ENCODE measurements at regions not wholly inside any gene's neighbourhood (a gene's known extent, or its start where the extent isn't known, plus 50 kb on each side); places are given as distances from the start of the nearest gene placed in this dataset.

DNA sequence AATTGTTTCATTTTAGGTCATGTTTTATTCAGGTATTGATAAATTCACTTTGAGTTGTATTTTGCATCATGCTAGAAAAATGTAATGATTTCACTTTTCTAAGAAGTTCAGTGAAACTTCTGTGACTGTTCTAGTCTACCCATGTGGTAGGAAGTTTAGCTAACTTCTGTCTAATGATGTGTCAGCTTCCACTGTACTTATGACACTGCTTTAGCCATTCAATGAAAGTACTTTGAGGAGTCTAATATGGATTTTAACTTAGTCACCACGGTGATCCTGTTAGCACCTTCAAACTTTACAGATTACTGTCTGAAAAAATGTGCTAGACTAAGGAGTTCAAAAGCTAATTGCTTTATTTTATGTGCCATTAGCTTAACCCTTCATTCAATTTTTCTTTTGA is 1510.5 kb upstream of the CDH9 start:
- DNase-seq: no peak

GRCh38 chr5:28544501-28544900 is 1506.1 kb upstream of the CDH9 start:
- no peak for DNase-seq

DNA sequence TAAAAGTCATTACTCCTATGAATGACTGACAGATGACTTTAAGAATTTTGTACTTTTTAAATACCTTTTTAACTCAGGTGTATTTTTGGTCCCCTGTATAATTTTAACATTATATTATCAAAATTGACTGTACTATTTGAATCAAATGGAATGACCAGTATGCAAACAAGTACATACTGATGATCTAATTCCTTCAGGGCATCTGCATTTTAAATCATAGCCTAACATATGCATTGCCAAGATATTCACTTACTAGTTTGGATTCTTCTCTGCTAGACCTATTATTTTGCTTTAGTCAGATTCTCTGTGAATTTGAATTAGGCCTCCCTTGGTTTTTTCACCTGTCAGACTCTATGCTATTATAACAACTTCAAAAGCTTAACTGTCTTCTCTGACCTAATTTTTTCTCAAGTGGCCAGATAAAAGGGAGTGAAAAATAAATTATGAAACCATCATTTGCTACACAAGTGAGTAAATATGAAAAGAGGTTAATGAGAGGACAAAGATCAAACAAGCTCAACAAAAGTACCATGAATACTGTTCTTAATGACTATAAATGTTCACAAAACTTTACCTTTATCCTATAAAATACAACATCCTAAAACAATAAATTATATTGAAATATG is 1505.2 kb upstream of the CDH9 start:
- no peak for DNase-seq

- DNase-seq: no peak
Measured at GRCh38 chr5:28542987-28543386, 1504.6 kb upstream of the CDH9 start.

DNA sequence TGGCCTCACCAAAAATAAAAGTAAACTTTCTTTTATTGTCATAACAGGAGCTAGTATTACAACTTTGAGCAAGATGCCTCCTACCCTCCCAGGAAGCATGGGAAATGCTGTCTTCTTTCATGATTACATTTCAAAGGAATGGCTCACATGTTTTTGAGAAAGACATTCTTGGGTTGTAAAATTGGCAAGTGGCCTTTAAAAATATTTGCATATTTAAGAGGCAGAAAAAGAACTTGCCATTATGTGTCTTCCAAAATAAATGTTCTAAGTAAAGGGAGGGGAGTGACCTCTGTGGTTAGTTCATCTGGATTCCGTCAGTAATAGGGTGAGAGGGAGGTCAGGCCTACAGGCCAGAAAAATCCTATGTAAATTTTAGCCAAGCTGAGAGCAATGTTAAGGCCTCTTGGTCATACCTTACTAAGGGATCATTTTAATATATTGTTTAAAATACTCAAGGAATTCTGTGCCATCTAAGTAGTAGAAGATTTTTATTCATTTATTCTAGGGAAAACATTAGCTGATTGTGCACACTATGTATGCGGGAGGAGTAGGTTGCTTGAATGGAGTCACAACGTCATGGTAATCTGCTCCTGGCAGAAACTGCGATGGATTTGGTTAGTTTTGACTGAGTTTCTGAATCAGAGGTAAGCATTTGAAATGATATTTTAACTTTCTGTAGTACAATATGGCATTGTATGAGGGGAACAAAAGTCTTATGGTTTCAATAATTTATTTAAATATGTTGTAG is 1485.7 kb upstream of the CDH9 start:
- DNase-seq: no peak

DNA sequence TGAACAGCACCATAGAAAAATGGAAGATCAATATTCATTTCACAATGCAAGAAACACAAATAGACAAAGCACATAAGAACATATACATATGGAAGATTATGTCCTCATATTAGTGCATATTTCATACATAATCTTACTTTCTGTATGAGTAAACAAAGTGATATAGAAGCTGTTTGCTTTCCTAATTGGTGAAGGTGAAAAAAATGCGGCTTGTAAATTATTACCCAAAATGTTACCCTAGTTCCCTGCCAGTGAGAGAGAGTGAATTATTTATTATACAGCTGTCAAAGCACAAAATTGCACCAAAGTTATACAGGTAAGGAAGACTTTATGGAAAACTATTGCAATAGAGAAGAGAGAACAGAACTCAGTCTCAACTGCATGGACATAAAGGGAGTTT is 1485.0 kb upstream of the CDH9 start:
- no peak for DNase-seq

GRCh38 chr5:28517691-28518090 is 1479.3 kb upstream of the CDH9 start:
- no peak for DNase-seq

DNA sequence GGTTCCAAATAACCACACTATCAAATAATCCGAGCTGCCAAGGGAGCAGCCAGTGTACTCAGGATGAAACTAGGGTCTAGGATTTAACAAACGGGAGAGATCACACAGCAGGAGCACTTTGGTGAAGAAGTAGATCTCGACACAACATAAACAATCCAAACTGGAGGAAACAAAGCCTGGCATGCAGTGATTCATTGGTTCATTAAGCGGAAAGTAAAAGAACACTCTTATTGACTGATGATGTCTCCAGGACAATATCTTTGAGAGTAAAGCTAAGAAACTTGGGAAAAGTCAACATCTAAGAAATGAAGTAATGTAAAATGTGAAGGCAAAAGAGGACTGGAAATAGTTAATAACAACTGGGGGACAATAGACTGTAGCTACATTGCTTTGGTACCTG is 1478.3 kb upstream of the CDH9 start:
- no peak for DNase-seq

GRCh38 chr5:28512648-28513047 is 1474.3 kb upstream of the CDH9 start:
- no peak for DNase-seq

DNA sequence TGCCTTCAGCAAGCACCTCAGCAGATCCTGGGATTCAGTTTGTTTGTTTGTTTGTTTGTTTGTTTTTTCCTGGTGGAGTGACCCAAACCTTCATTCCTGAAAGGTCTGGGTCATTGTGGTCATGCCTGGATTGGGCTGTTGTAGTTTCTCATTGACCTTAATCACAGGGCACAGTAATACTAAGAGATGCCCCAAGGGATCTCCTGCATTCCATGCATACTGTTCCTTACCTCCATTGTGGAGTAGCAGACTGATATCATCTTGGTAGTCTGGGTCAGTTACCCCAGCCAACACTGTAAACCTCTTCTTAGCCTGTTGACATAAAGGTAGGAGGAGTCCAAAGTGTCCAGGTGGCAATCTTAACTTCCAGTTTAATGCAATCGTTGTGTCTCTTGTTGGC is 1466.7 kb upstream of the CDH9 start:
- DNase-seq: no peak

DNA sequence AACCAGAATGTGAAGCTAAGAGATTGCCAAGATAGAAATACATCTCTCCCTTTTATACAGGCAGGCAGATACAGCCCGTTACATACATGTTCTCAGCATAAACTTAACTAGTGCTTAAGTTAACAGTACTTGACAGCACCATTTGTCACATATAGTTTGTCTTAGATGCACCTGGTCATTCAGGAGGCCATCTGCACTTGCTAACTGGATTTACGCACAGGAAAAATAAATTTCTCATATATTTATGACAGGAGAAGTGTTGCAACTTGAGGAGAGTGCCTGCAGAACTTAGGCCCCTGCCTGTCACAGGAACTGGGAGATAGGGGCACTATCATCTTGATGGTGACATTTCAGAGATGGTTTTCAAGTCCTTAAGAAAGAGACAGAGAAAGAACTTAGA is 1462.1 kb upstream of the CDH9 start:
- no peak for DNase-seq

- no peak for DNase-seq
Measured at GRCh38 chr5:28499766-28500290, 1461.4 kb upstream of the CDH9 start.

DNA sequence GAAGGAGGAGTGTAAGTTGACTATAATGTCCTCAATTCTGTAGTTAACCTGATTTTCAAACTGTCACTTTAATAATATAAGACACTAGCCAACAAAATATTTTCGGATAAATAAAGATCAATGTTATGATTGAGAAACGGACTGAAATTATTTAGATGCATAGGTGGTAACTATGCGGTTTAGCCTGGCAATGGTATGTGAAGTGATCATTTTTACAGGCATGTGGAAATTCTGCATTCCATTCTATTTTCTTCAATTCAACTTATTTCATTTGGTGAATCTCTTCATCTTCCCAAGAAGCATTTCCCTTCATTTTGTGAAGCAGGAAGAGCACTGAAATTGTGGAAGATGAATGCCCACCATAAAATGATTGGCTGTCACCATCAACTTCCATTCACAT is 1457.5 kb upstream of the CDH9 start:
- DNase-seq: no peak

DNA sequence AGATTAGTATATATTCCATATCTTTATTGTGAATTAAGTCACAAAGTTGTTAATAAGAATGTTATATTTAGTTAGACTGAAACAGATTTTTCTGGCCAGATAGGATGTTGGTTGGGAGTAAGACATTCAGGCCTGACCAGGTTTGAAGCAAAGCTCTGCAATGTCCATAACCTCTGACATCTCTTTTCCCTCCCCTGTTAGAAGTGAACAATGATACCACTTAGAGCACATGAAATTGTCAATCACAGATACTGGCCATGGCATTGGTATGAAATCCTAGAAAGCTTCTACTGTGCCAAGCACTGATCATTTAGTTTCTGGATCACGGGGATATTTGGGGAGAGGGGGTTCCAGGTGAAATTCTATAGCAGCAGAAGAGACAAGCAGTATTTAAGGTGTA is 1455.1 kb upstream of the CDH9 start:
- DNase-seq: no peak

GRCh38 chr5:28488752-28489151 is 1450.4 kb upstream of the CDH9 start:
- DNase-seq: no peak

DNA sequence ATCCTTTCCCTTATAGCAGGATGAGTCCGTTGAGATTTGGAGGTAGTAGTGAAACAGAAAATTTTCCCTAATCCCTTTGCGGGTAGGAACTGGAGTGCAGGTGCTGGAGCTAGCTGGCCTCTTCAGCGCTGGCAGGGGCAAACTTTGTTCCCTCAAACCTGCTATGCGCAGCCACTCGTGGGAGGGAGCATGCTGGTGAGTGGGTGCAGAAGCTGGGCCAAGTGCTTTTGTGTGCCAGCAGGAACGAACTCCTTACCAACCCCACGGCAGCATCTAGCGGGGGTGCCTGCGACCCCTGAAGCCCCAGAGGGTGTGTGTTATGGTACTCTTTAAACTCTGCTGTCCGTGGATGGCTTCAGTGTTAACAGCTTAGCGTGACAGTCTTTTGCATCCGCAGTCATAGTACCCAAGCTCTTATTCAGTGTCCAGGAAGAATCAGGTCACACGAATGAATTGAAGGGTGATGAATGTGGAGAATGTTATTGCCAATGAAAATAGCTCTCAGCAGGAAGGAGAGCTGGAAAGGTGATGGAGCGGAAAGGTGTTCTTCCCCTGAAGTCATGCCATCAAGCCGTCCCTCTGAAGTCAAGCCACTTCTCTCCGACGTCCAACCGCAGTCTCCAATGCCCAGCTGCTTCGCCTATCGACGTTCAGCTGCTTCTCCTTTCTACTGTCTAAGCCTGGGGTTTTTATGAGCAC is 1445.1 kb upstream of the CDH9 start:
- DNase-seq: no peak

- no peak for DNase-seq
Measured at GRCh38 chr5:28473531-28474107, 1435.2 kb upstream of the CDH9 start.

GRCh38 chr5:28468166-28468565 is 1429.8 kb upstream of the CDH9 start:
- DNase-seq: no peak

GRCh38 chr5:28463728-28464127 is 1425.3 kb upstream of the CDH9 start:
- no peak for DNase-seq

GRCh38 chr5:28451483-28451882 is 1413.1 kb upstream of the CDH9 start:
- no peak for DNase-seq

- DNase-seq: no peak
Measured at GRCh38 chr5:28450997-28451396, 1412.6 kb upstream of the CDH9 start.

DNA sequence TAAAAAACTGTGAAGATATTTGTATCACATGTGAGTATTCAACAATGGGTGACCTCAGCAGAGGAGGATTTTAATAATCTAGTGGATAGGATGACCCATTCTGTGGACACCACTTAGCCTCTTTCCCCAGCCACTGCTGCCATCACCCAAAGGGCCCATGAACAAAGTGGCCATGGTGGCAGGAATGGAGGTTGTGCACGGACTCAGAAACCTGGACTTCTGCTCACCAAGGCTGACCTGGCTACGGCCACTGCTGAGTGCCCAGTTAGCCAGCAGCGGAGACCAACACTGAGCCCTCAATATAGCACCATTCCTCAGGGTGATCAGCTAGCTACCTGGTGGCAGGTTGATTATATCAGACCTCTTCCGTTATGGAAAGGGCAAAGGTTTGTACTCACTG is 1410.4 kb upstream of the CDH9 start:
- DNase-seq: no peak

DNA sequence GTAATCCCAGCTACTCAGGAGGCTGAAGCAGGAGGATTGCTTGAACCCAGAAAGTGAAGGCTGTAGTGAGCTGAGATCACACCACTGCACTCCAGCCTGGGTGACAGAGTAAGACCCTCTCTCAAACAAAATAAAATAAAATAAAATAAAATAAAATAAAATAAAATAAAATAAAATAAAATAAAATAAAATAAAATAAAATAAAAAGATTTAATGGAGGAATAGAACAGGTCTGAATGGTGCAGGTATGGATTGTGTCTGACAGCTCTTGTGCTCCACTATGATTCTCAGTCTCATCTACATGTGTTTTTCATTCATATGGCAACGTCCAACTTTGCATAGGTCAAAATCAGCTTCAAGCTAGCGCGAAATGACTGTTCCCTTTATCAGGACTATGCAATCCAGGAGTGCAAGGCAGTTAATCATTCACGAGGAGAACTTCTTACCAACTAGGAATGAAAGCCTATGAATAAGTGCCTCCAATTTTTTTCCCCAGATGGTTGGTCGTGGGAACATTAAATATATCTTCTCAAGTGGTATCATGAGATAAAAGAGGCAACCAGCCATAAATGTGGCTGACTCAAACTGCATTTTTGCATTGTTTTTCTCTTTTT is 1392.3 kb upstream of the CDH9 start:
- DNase-seq: no peak
